ENCODE measurements at regions not wholly inside any gene's neighbourhood (a gene's known extent, or its start where the extent isn't known, plus 50 kb on each side); places are given as distances from the start of the nearest gene placed in this dataset.
"Not testable (repeated sequence)": the region's sequence is repeated elsewhere in the genome, so short reads cannot be mapped to it uniquely, and the experiment has no call there.

DNA sequence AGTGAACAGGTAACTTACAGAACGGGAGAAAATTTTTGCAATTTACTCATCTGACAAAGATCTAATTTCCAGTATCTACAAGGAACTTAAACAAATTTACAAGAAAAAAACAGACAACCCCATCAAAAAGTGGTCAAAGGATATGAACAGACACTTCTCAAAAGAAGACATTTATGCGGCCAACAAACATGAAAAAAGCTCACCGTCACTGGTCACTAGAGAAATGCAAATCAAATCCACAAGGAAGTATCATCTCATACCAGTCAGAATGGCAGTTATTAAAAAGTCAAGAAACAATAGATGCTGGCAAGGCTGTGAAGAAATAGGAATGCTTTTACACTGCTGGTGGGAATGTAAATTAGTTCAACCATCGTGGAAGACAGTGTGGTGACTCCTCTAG, 100.5 kb upstream of the GRIN3A start:
- DNase-seq, result not testable (repeated sequence)

GRCh38 chr9:101836021-101836420, 97.6 kb upstream of the GRIN3A start:
- no peak for DNase-seq

- no peak for DNase-seq
Observed at GRCh38 chr9:101832486-101832885, 94.0 kb upstream of the GRIN3A start.

DNA sequence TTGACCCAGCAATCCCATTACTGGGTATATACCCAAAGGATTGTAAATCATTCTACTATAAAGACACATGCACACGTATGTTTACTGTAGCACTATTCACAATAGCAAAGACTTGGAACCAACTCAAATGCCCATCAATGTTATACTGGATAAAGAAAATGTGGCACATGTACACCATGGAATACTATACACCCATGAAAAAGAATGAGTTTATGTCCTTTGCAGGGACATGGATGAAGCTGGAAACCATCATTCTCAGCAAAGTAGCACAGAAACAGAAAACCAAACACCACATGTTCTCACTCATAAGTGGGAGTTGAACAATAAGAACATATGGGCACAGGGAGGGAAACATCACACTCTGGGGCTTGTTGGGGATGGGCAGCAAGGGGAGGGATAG, 83.0 kb upstream of the GRIN3A start:
- not testable (repeated sequence) for DNase-seq

DNA sequence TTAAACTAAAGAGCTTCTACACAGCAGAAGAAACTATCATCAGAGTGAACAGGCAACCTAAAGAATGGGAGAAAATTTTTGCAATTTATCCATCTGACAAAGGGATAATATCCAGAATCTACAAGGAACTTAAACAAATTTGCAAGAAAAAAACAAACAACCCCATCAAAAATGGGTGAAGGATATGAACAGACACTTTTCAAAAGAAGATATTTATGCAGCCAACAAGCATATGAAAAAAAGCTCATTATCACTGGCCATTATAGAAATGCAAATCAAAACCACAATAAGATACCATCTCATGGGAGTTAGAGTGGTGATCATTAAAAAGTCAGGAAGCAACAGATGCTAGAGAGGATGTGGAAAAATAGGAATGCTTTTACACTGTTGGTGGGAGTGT, 82.5 kb upstream of the GRIN3A start:
- DNase-seq, result not testable (repeated sequence)

- no peak for DNase-seq
Observed at GRCh38 chr9:101814064-101814463, 75.6 kb upstream of the GRIN3A start.

DNA sequence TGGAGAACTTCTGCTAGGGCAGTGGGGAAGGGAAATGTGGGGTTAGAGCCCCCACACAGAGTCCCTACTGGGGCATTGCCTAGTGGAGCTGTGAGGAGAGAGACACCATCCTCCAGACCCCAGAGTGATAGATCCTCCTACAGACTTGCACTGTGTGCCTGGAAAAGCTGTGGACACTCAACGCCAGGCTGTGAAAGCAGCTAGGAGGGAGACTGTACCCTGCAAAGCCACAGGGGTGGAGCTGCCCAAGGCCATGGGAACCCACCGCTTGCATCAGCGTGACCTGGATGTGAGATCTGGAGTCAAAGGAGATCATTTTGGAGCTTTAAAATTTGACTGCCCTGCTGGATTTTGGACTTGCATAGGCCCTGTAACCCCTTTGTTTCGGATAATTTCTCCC, 69.4 kb upstream of the GRIN3A start:
- DNase-seq, result not testable (repeated sequence)

DNA sequence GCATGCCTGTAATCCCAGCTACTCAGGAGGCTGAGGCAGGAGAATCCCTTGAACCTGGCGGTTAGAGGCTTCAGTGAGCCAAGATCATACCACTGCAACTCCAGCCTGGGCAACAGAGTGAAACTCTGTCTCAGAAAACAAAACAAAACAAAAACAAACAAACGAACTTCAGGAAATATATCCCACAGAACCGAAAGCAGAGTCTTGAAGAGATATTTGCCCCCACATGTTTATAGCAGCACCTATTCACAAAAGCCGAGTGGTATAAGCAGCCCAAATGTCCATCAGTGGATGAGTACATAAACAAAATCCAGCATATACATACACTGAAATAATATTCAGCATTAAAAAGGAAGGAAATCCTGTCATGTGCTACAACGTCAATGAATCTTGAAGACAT, 57.6 kb upstream of the GRIN3A start:
- DNase-seq, result no peak

DNA sequence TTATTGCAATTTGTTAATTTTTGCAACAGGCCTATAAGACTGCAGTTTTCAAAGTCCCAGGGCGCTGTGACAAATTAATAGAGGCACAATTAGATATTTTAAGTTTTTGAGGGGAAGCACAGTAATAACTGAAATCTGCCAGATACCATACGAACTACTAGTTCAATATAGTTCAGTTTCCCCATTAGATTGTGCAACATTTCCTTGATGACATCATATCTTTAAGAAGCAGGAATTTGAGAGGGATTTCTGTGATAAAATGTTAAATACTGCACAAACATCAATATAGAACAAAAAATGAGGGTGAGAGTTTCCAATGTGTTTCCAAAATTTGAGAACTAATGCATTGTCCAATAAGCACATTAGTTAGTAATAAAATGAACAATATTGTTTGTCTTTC, 56.7 kb upstream of the GRIN3A start:
- DNase-seq, result no peak

GRCh38 chr9:101792475-101792874, 54.0 kb upstream of the GRIN3A start:
- DNase-seq, result no peak

GRCh38 chr9:101791938-101792337, 53.5 kb upstream of the GRIN3A start:
- DNase-seq, result peak; percentile 4

- DNase-seq, result no peak
Observed at GRCh38 chr9:101791533-101791932, 53.1 kb upstream of the GRIN3A start.
